ENCODE measurements at regions not wholly inside any gene's neighbourhood (a gene's known extent, or its start where the extent isn't known, plus 50 kb on each side); places are given as distances from the start of the nearest gene placed in this dataset.

- TF ChIP-seq HIC1 (tag by site-specific recombination; IDR thresholded peaks at IDR 0.05): no peak
- no peak for TF ChIP-seq ZNF521 (tag by site-specific recombination; IDR thresholded peaks at IDR 0.05)
- no peak for TF ChIP-seq ZNF391 (tag by site-specific recombination; IDR thresholded peaks at IDR 0.05; ENCODE audit: borderline replicate concordance, low read depth)
These were observed 77.8 kb upstream of the CPNE8 start (continued) for GRCh38 chr12:38983117-38983571.

- no peaks in the 10 kb centered on the region for H3K36me3 ChIP-seq (ENCODE audit: control insufficient read depth in 2 of 2, insufficient read depth in 1 of 2, low read length in 2 of 2)
These were observed 71.7 kb upstream of the CPNE8 start for GRCh38 chr12:38977132-38977531.

More at GRCh38 chr12:38977132-38977531, 71.7 kb upstream of the CPNE8 start:
- no peaks in the 10 kb centered on the region for H3K9me3 ChIP-seq (ENCODE audit: control insufficient read depth, insufficient read depth, low read depth, low read length)
- H3K4me3 ChIP-seq (ENCODE audit: low read depth, low read length): no peak overlapping the region
- H3K27ac ChIP-seq (ENCODE audit: extremely low read depth, low read depth, low read length): no peak overlapping the region
- CTCF ChIA-PET: interaction anchor here (0.6 kb wide), 1 partner anchor 341 kb away, joined by 3 read pairs; no protein-coding TSS in a partner anchor
- no peak for TF ChIP-seq ZNF426 (tag by site-specific recombination; IDR thresholded peaks at IDR 0.05)
- TF ChIP-seq ZIC2 (tag by site-specific recombination; IDR thresholded peaks at IDR 0.05): no peak
- TF ChIP-seq ZNF768 (tag by site-specific recombination; IDR thresholded peaks at IDR 0.05): no peak
- TF ChIP-seq MZF1 (tag by site-specific recombination; IDR thresholded peaks at IDR 0.05; ENCODE audit: borderline replicate concordance): no peak
- TF ChIP-seq ZBTB20 (tag by site-specific recombination; IDR thresholded peaks at IDR 0.05): no peak
- TF ChIP-seq ZNF19 (tag by site-specific recombination; IDR thresholded peaks at IDR 0.05; ENCODE audit: low read depth): no peak
- TF ChIP-seq PRDM2 (tag by site-specific recombination; IDR thresholded peaks at IDR 0.05; ENCODE audit: borderline replicate concordance): no peak
- TF ChIP-seq SP7 (tag by site-specific recombination; IDR thresholded peaks at IDR 0.05): no peak
- no peak for TF ChIP-seq KLF16 (tag by site-specific recombination; IDR thresholded peaks at IDR 0.05)
- TF ChIP-seq HOXA7 (CRISPR knock-in tag; IDR thresholded peaks at IDR 0.05; ENCODE audit: borderline replicate concordance): no peak
- no peak for TF ChIP-seq ZNF324 (tag by site-specific recombination; IDR thresholded peaks at IDR 0.05)
- no peak for TF ChIP-seq ZNF214 (tag by site-specific recombination; IDR thresholded peaks at IDR 0.05; ENCODE audit: borderline replicate concordance)
- no peak for TF ChIP-seq ZNF112 (tag by site-specific recombination; IDR thresholded peaks at IDR 0.05)
- TF ChIP-seq KLF17 (tag by site-specific recombination; IDR thresholded peaks at IDR 0.05): no peak
- TF ChIP-seq BCL11A (tag by site-specific recombination; IDR thresholded peaks at IDR 0.05; ENCODE audit: low read depth): no peak
- no peak for TF ChIP-seq ZNF223 (tag by site-specific recombination; IDR thresholded peaks at IDR 0.05)
- TF ChIP-seq GLI4 (tag by site-specific recombination; IDR thresholded peaks at IDR 0.05): no peak
- POLR2A ChIA-PET: no interaction called here
- no peaks in the 10 kb centered on the region for H3K4me1 ChIP-seq (ENCODE audit: control insufficient read depth, insufficient read depth, low read length)

Data from HEK293 (cell line).